GM12891 (cell line): ENCODE measurements at regions not wholly inside any gene's neighbourhood (a gene's known extent, or its start where the extent isn't known, plus 50 kb on each side); places are given as distances from the start of the nearest gene placed in this dataset.

Source experiments
- POLR2A ChIP-seq: IDR thresholded peaks from 2 replicates; pipeline ENCODE4 v1.6.1; 2011; ENCODE audit warnings: low read depth, low read length, control low read depth
- POLR2AphosphoS5 ChIP-seq: IDR thresholded peaks from 2 replicates; pipeline ENCODE4 v1.6.1; 2011; ENCODE audit warnings: low read depth, low read length, control low read depth

GRCh38 chr1:242639104-242639503 is 114.6 kb upstream of the PLD5 start:
- TF ChIP-seq POLR2A (no peak), POLR2AphosphoS5 (no peak)
